ENCODE measurements at regions not wholly inside any gene's neighbourhood (a gene's known extent, or its start where the extent isn't known, plus 50 kb on each side); places are given as distances from the start of the nearest gene placed in this dataset.

DNA sequence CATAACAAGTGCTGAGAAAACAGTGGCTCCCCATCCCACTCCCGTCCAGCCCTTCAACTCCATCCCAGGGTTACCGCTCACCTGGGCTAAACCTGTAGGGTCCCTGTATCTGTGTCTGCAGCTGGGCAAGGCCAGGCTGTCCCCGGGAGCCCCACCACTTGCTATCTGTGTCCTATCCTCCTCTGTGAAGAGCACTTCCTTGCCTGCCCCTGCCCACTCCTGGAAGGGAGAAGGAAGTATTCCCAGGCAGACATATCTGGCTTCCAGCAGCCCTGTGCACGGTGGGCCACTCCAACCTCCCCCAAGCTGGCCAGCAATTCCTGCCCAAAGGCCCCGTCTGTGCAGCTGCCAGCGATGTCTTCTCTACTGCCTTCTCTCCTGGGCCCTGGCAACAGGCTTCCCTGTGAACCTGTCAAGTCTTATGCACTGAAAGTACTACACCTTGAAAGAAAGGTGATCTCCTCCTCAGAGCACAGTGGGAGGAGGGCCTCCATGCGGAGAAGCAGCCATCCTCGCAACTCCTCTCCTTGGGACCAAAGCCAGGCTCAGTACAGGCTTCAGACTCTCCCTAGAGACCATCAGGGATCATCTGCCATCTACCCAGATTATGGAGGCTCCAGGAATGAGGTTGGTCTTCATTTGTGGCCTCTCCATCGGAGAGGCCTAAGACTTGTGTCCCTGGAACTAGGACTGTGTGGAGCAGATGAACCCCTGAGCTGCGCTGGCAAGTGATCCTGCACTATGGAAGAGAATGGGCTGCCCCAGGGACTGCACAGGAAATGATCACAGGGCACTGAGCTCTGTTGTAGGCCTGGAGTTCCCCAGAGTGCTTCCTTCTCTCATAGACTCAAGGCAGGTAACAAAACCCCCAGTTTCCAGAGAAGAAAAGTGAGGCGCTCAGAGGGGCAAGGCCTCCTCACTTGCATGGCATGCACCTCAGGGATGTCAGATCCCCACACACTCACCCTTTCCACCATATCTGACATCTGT, 663.6 kb downstream of the BCL11B start:
- TF ChIP-seq ZBTB21 (tag by site-specific recombination; IDR thresholded peaks at IDR 0.05) (no peak), ZNF366 (tag by site-specific recombination; conservative IDR thresholded peaks at IDR 0.05) (no peak), ZFP37 (tag by site-specific recombination; IDR thresholded peaks at IDR 0.05) (no peak), ZNF548 (tag by site-specific recombination; IDR thresholded peaks at IDR 0.05) (no peak), TRIM28 (IDR thresholded peaks at IDR 0.05; ENCODE audit: borderline replicate concordance, low read length) (no peak), PRDM1 (tag by site-specific recombination; IDR thresholded peaks at IDR 0.05) (no peak), ZNF324 (tag by site-specific recombination; IDR thresholded peaks at IDR 0.05) (no peak)
- TF ChIP-seq, protein P1, sequence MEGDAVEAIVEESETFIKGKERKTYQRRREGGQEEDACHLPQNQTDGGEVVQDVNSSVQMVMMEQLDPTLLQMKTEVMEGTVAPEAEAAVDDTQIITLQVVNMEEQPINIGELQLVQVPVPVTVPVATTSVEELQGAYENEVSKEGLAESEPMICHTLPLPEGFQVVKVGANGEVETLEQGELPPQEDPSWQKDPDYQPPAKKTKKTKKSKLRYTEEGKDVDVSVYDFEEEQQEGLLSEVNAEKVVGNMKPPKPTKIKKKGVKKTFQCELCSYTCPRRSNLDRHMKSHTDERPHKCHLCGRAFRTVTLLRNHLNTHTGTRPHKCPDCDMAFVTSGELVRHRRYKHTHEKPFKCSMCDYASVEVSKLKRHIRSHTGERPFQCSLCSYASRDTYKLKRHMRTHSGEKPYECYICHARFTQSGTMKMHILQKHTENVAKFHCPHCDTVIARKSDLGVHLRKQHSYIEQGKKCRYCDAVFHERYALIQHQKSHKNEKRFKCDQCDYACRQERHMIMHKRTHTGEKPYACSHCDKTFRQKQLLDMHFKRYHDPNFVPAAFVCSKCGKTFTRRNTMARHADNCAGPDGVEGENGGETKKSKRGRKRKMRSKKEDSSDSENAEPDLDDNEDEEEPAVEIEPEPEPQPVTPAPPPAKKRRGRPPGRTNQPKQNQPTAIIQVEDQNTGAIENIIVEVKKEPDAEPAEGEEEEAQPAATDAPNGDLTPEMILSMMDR (tag by site-specific recombination; IDR thresholded peaks at IDR 0.05), result no peak
- TF ChIP-seq, protein P2, sequence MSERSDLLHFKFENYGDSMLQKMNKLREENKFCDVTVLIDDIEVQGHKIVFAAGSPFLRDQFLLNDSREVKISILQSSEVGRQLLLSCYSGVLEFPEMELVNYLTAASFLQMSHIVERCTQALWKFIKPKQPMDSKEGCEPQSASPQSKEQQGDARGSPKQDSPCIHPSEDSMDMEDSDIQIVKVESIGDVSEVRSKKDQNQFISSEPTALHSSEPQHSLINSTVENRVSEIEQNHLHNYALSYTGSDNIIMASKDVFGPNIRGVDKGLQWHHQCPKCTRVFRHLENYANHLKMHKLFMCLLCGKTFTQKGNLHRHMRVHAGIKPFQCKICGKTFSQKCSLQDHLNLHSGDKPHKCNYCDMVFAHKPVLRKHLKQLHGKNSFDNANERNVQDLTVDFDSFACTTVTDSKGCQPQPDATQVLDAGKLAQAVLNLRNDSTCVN (tag by site-specific recombination; optimal IDR thresholded peaks at IDR 0.05), result no peak
